22Rv1 (cell line): ENCODE measurements at regions not wholly inside any gene's neighbourhood (a gene's known extent, or its start where the extent isn't known, plus 50 kb on each side); places are given as distances from the start of the nearest gene placed in this dataset.

Experiments used
- H3K27ac ChIP-seq: fragments of 450-650 bp; 2 replicates; pipeline ENCODE4 v1.5.1; 2017
- CTCF ChIP-seq: fragments of 450-650 bp; IDR thresholded peaks from 2 replicates; pipeline ENCODE4 v1.5.1; 2017; ENCODE audit warnings: mild to moderate bottlenecking
- ZFX ChIP-seq: fragments of 450-650 bp; IDR thresholded peaks from 2 replicates; pipeline ENCODE4 v1.6.1; 2017; ENCODE audit warnings: antibody characterized with exemption, borderline replicate concordance

GRCh38 chr7:41003977-41004376 is 698.9 kb downstream of the INHBA start:
- TF ChIP-seq CTCF, result no peak
- no peak for TF ChIP-seq ZFX
- peak overlapping the region; percentile 35 for H3K27ac ChIP-seq

- TF ChIP-seq ZFX, result no peak
- no peak for TF ChIP-seq CTCF
- peak overlapping the region; percentile 35 for H3K27ac ChIP-seq
Observed at GRCh38 chr7:41003611-41003940, 699.3 kb downstream of the INHBA start.

GRCh38 chr7:41002741-41003610 is 699.9 kb downstream of the INHBA start:
- H3K27ac ChIP-seq, result peak overlapping the region; percentile 35
- TF ChIP-seq CTCF (peak; percentile 97), ZFX (no peak)

- H3K27ac ChIP-seq, result no peak overlapping the region
- no peak for TF ChIP-seq CTCF
- no peak for TF ChIP-seq ZFX
Observed at GRCh38 chr7:41000042-41000441, 702.8 kb downstream of the INHBA start.

GRCh38 chr7:40996233-40996677 is 706.6 kb downstream of the INHBA start:
- no peak overlapping the region for H3K27ac ChIP-seq
- TF ChIP-seq CTCF (no peak), ZFX (no peak)

- no peak overlapping the region for H3K27ac ChIP-seq
- TF ChIP-seq CTCF, result no peak
Observed at GRCh38 chr7:40990841-40991240, 712.0 kb downstream of the INHBA start.

- TF ChIP-seq CTCF (no peak), ZFX (no peak)
- H3K27ac ChIP-seq, result peak overlapping the region; percentile 78
Observed at GRCh38 chr7:40987571-40987970, 715.3 kb downstream of the INHBA start.
